ENCODE measurements at regions not wholly inside any gene's neighbourhood (a gene's known extent, or its start where the extent isn't known, plus 50 kb on each side); places are given as distances from the start of the nearest gene placed in this dataset.
"Not testable (repeated sequence)": the region's sequence is repeated elsewhere in the genome, so short reads cannot be mapped to it uniquely, and the experiment has no call there.

GRCh38 chr7:130849604-130850003 is 115.6 kb upstream of the KLF14 start:
- no peak for DNase-seq

- no peak for DNase-seq
These were observed 116.9 kb upstream of the KLF14 start for GRCh38 chr7:130850956-130851355.

- no peak for DNase-seq
These were observed 118.9 kb upstream of the KLF14 start for GRCh38 chr7:130852867-130853266.

DNA sequence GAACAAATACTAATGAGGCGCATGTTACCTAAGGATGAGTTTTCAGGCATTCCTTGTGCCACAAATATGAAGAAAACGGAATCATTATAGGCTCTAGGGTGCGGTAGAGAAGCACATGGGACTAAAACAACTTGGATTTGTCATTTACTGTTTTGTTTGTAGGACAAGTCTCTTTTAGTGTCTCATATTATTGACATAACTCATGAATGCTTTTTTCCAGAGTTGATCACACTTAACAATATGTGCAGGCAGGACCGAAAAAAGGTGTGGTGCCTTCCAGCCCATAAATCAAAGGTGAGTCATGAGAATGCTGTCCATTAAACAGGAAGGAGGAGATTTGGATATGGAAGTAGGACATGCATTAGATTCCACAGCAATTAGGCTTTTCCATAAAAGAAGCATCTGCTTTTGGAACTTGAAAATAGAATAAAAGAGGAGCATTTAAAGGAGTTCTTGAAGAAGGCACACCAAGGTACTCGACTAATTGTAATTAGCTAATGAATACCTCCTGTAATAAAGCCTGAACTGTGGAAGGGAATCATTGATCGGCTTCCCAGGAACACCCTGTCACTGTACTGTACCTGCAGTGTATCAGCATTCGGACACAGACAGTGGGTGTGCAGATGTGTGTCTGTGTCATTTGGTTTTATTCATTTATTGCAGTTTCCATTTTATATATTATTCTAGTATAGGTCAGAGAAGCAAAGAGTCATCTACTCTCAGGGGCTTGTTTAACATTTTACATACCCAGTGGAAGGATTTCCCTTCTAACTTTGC is 119.7 kb upstream of the KLF14 start:
- peak; percentile 93 for DNase-seq

- DNase-seq = no peak
These were observed 120.5 kb upstream of the KLF14 start for GRCh38 chr7:130854481-130854880.

GRCh38 chr7:130856866-130857265 is 122.9 kb upstream of the KLF14 start:
- no peak for DNase-seq

DNA sequence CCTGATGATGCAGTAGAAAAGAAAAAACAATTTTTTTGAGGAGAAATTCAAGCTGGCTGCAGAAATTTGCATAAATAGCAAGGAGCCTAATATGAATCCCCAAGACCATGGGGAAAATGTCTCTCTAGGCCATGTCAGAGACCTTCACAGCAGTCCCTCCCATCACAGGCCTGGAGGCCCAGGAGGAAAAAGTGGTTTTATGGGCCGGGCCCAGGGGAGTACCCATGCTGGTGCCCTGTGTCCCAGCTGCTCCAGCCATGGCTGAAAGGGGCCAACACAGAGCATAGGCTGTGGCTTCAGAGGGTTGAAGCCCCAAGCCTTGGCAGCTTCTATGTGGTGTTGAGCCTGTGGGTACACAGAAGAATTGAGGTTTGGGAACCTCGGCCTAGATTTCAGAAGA is 126.8 kb upstream of the KLF14 start:
- DNase-seq = not testable (repeated sequence)

DNA sequence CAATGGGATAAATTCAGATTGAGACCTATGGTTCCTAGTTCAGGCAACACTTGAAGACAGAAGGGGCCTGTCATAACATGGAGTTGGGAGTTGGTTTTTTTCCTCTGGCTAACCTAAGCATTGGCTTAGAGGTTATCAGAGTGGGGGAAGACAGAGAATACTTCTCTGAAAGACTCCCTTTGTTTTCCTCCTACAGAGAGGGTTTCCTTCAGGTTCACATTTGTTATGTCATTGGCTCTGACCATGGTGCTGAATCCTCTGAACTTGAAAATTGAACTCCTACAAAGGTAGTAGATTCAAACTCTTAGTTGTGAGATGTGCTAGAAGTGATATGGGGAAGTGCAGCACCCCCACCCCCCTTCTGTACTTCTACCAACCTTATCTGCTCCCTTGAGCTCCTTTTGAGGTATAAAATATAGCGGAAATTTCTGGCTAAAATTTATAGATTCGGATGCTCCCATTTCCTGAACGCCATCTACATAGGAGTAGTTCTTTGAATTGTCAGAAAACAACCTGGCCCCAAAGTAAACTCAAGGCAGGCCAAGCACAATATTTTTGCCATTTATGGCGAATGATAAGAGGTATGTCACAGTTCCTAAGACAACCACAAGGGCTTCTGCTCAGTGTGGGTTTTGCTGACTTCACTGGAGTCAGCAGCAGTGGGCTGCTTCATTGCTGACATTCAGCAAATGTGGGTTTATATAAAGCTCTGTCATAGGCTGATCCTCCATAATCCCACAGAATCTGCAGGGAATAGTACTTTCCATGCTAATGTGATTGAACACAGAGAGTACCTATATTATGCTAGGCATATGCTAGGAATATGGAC is 131.6 kb upstream of the KLF14 start:
- no peak for DNase-seq

GRCh38 chr7:130867039-130867438 is 133.0 kb upstream of the KLF14 start:
- DNase-seq = no peak

DNA sequence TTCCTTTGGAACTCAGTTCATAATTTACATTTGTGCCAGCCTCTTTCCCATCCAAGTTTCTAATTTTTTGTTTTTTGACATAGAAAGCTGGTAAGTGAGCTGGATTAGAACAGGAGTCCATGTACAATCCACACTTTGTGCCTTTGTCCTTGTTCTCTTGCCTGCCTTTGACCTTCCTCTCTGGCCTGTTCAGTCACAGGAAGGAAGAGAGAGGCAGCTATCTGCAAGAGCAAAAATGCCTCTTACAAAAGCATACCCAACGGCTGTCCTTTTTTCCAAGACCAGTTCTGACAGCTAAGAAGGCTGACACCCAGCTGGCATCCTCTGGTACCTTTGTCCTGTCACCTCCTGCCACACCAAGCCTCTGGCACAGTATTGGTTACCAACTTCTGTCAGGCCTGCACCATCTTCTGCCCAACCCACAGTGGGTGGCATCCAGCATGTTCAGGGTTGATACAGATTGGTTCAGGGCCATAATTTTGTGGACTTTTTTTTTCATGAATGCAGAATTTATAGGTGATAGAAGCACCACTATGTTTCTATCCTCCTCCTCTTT is 133.7 kb upstream of the KLF14 start:
- no peak for DNase-seq

GRCh38 chr7:130868139-130868538 is 134.1 kb upstream of the KLF14 start:
- no peak for DNase-seq

GRCh38 chr7:130869918-130870317 is 135.9 kb upstream of the KLF14 start:
- DNase-seq = no peak

DNA sequence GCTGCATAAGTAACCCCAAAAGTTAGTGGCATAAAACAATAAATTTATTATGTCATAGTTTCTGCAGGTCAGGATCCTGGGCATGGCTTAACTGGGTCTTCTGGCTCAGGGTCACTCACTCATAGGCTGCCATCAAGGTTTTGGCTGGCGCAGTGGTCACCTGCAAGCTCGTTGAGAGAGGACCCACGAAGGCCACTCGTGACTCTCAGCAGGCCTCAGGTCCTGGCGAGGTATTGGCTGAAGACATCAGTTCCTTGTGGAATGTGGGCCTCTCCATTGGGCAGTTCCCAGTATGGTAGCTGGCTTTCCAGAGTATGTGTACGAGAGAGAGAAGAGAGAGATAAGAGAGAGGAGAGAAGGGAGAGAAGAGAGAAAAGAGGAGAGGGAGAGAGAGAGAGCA is 138.3 kb upstream of the KLF14 start:
- no peak for DNase-seq

- no peak for DNase-seq
These were observed 138.9 kb upstream of the KLF14 start for GRCh38 chr7:130872756-130873448.

GRCh38 chr7:130874071-130874915 is 140.3 kb upstream of the KLF14 start:
- DNase-seq = no peak

- no peak for DNase-seq
These were observed 141.3 kb upstream of the KLF14 start for GRCh38 chr7:130875265-130875741.

DNA sequence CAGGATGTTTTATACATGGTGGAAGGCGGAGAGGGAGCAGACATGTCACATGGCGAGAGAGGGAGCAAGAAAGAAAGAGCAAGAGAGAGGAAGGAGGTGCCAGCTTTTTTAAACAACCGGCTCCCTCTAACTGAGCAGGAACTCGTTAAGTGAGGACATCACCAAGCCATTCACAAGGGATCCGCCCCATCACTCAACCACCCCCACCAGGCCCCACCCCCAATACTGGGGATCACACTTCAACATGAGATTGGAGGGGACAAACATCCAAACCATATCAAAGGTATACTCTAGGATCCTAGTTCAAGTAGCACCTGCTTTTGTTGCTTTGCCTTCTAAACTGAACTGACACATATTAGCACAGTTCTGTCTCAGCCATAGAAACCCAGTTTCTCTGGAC is 141.9 kb upstream of the KLF14 start:
- DNase-seq = no peak

DNA sequence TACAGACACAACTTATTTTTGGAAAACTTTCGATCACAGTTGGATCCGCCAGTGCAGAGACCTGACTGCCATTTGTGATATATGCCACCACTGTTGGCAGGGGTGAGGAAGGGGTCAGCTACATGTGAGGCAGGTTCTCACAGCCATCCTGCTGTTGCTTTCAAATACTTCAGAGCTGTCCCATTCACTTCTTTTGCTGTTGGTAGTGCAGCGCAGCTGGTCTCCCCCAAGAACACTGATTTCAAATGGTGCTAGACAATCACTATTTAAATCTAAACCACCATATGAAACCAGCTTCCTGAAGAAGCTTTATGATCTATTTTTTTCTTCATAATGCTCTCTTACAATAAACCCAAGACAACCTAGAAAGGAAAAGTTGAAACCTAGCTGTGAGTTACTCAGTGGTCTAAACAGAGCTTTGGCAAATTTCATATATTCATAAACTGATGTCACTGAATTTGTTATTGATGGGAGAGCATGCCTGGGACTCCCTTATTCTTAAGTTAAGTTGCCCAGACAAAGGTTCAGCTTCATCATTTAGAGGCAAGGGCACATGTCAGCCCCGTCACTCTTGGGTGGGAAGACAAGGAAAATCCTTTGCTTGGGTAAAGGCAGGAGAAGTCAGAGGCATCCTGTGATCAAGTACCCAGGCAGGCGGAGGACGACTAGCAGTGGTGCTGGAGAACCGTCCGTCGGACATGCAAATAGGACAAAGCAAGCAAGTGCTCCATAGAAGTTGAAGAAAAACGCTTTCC is 143.4 kb upstream of the KLF14 start:
- DNase-seq = no peak

DNA sequence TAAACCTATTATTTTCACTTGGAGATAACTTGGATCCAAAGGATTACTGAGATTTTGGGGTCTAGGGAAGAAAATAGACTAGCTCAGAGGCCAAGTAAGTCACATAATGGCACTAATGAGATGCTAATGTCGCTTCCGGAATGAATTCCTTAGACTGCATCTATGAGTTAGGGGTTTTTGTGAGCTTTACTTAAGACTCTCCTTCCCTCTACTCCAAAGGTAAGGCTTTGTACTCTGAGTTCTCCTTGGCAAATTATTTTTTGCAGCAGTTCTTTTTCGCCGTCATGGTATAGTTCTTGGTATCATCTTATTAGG is 143.9 kb upstream of the KLF14 start:
- DNase-seq = no peak

DNA sequence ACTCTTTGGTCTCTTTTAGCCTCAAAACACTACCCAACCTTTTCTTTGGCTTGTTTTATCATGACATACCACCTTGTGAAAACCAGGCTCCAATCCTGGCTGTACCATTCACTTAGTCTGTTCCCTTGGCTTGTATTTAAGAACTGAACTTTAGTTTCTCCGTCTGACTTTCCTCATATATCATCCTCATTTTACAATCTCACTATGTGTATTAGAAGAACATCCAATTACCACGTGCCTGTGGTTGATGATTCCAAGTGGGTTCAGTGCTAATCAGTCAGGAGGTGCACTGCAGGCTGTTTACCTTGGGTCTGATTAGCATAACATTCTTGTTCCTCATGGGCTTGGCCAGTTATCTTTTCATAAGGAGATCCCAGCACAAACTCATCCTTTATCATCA is 144.8 kb upstream of the KLF14 start:
- DNase-seq = no peak

- no peak for DNase-seq
These were observed 145.2 kb upstream of the KLF14 start for GRCh38 chr7:130879191-130879590.

Measured in fibroblast of skin of abdomen (primary cell).